ENCODE measurements at regions not wholly inside any gene's neighbourhood (a gene's known extent, or its start where the extent isn't known, plus 50 kb on each side); places are given as distances from the start of the nearest gene placed in this dataset.
"Not testable (repeated sequence)": the region's sequence is repeated elsewhere in the genome, so short reads cannot be mapped to it uniquely, and the experiment has no call there.

DNA sequence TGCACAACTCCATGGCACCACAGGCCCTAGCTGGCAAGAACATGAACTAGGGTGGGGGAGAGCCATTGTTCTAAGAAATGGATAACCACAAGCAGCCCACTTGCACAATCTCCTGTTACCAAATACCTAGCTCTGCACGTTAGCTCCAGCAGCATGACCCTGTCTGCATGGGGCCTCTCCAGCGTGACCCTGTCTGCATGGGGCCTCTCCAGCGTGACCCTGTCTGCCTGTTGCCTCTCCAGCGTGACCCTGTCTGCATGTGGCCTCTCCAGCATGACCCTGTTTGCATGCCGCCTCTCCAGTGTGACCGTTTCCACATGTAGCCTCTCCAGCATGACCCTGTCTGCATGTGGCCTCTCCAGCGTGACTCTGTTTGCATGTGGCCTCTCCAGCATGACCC lies 356.7 kb downstream of the CNTNAP3B start:
- TF ChIP-seq, protein P1, sequence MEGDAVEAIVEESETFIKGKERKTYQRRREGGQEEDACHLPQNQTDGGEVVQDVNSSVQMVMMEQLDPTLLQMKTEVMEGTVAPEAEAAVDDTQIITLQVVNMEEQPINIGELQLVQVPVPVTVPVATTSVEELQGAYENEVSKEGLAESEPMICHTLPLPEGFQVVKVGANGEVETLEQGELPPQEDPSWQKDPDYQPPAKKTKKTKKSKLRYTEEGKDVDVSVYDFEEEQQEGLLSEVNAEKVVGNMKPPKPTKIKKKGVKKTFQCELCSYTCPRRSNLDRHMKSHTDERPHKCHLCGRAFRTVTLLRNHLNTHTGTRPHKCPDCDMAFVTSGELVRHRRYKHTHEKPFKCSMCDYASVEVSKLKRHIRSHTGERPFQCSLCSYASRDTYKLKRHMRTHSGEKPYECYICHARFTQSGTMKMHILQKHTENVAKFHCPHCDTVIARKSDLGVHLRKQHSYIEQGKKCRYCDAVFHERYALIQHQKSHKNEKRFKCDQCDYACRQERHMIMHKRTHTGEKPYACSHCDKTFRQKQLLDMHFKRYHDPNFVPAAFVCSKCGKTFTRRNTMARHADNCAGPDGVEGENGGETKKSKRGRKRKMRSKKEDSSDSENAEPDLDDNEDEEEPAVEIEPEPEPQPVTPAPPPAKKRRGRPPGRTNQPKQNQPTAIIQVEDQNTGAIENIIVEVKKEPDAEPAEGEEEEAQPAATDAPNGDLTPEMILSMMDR (IDR thresholded peaks at IDR 0.05 in 2 of 3, conservative IDR thresholded peaks at IDR 0.05 in 1 of 3; ENCODE audit: borderline replicate concordance in 1 of 3, insufficient read depth in 1 of 3, low read depth in 2 of 3, low read length in 2 of 3): not testable (repeated sequence)
- not testable (repeated sequence) for TF ChIP-seq ZNF274 (IDR thresholded peaks at IDR 0.05; ENCODE audit: low read depth, low read length); POLR2A (IDR thresholded peaks at IDR 0.05; ENCODE audit: borderline replicate concordance, extremely low read depth, insufficient read depth, insufficient read length); EZH2phosphoT487 (IDR thresholded peaks at IDR 0.05; ENCODE audit: borderline replicate concordance); YY1 (IDR thresholded peaks at IDR 0.05; ENCODE audit: extremely low read depth, insufficient replicate concordance, low read depth, low read length); JUND (IDR thresholded peaks at IDR 0.05); TCF7L2 (IDR thresholded peaks at IDR 0.05; ENCODE audit: borderline replicate concordance, extremely low read depth, insufficient read depth, insufficient read length); EZH2 (IDR thresholded peaks at IDR 0.05)

Measured in HCT116 (cell line).